Testis (tissue), 2 donors: ENCODE measurements at regions not wholly inside any gene's neighbourhood (a gene's known extent, or its start where the extent isn't known, plus 50 kb on each side); places are given as distances from the start of the nearest gene placed in this dataset.

Experiments
- POLR2A ChIP-seq: fragments of 450-650 bp; IDR thresholded peaks from one replicate; pipeline ENCODE4 v1.6.1; 2017; ENCODE audit warnings: antibody characterized with exemption, mild to moderate bottlenecking, moderate library complexity
- TF ChIP-seq, protein P1 (sequence below), 3 experiments: fragments of 450-650 bp in 2 of 3; fragments of 200-600 bp in 1 of 3; sonication (generic) in 1 of 3; IDR thresholded peaks; one replicate each; pipeline ENCODE4 v1.5.1; 2016 to 2019; ENCODE audit warnings: antibody characterized with exemption in 3 of 3, mild to moderate bottlenecking in 2 of 3, moderate library complexity in 1 of 3

DNA sequence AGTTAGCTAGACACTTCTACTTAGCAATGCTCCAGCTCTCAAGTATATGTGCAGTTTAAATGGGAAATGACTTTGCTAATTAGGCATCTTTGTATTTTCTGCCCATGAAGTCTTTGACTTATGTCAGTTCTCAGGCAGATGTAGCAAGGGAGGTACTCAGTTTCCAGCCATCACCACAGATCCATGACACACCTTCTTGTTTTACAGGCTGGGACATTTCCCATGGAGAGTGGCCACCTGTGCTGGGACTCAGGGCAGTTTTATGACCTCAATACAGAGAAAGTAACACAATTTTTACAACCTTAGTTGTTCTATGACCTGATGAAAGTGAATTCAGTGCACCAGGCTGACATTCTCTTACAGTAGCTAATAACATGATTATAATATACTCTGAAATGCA lies 280.7 kb upstream of the GK2 start:
- TF ChIP-seq, protein P1, sequence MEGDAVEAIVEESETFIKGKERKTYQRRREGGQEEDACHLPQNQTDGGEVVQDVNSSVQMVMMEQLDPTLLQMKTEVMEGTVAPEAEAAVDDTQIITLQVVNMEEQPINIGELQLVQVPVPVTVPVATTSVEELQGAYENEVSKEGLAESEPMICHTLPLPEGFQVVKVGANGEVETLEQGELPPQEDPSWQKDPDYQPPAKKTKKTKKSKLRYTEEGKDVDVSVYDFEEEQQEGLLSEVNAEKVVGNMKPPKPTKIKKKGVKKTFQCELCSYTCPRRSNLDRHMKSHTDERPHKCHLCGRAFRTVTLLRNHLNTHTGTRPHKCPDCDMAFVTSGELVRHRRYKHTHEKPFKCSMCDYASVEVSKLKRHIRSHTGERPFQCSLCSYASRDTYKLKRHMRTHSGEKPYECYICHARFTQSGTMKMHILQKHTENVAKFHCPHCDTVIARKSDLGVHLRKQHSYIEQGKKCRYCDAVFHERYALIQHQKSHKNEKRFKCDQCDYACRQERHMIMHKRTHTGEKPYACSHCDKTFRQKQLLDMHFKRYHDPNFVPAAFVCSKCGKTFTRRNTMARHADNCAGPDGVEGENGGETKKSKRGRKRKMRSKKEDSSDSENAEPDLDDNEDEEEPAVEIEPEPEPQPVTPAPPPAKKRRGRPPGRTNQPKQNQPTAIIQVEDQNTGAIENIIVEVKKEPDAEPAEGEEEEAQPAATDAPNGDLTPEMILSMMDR (IDR thresholded peaks at IDR 0.05): no peak
- TF ChIP-seq POLR2A: no peak
